SK-N-DZ (cell line): ENCODE measurements at regions not wholly inside any gene's neighbourhood (a gene's known extent, or its start where the extent isn't known, plus 50 kb on each side); places are given as distances from the start of the nearest gene placed in this dataset.
"Not testable (repeated sequence)": the region's sequence is repeated elsewhere in the genome, so short reads cannot be mapped to it uniquely, and the experiment has no call there.

Source experiments
- DNase-seq: peaks from one replicate; pipeline ENCODE4 v3.0.0-alpha.2; 2015; ENCODE audit warnings: low spot score

GRCh38 chr22:48507595-48508350, 1319.9 kb downstream of the BRD1 start:
- no peak for DNase-seq

- DNase-seq: no peak
These were observed 1320.5 kb downstream of the BRD1 start for GRCh38 chr22:48507171-48507570.

- DNase-seq: no peak
These were observed 1321.0 kb downstream of the BRD1 start for GRCh38 chr22:48506506-48507145.

DNA sequence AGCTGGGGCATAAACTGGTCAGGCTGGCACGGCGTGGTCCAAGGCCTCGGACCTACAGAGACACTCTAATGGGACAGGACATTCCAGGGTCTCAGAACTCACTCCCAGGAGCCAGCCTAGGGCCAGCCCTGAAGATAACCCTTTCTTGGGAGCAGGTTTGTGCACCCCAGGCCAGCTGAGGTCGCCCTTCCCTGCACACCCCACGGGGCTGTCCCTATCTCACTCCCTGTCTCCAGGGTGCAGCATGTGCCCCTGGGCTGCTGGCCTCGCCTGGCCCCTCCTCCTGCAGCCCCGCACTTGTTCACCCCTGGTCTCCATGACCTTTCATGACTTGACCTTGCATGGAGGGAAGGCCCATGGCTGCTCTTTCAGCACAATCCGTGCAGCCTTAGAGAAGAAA, 1321.8 kb downstream of the BRD1 start:
- no peak for DNase-seq

- DNase-seq: no peak
These were observed 1323.0 kb downstream of the BRD1 start for GRCh38 chr22:48504519-48505140.

GRCh38 chr22:48503876-48504275, 1323.8 kb downstream of the BRD1 start:
- no peak for DNase-seq

GRCh38 chr22:48503035-48503625, 1324.5 kb downstream of the BRD1 start:
- no peak for DNase-seq

- DNase-seq: no peak
These were observed 1326.4 kb downstream of the BRD1 start for GRCh38 chr22:48501231-48501750.

DNA sequence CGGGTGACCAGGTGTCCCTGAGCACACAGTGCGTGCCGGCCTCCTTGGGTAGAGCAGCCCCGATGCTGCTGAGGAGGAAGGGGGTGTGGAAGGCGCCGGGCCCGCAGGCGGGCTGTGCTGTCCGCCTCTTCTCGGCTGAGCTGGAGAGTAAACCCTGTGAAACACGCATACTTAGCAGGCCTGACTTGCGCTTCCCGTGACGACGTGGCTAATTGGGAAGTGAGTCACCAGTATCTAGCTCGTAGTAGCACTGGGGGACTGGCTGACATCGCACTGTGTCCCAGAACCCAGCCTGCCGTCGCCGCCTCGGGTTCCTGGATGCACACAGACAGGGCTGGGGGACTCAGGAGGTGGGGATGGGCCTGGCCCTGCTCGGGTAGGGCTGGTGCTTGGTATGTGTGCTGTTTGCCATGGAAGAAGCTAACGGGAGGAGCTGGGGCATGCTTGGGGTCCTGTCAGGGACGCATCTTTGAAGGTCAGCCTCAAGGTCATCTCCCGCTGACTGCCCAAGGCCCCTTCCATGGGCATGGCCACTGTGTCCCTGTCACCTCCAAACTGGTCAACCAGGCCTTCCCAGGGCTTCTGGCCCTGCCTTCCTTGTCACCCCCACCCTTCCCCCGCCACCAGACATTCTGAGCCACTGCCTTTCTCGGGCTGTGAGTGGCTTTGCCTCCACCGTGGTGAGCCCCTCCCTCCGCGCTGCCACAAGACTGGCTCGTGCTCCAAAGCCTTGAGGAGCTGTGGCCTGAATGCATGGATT, 1327.0 kb downstream of the BRD1 start:
- DNase-seq: no peak

- no peak for DNase-seq
These were observed 1327.9 kb downstream of the BRD1 start for GRCh38 chr22:48499456-48500425.

DNA sequence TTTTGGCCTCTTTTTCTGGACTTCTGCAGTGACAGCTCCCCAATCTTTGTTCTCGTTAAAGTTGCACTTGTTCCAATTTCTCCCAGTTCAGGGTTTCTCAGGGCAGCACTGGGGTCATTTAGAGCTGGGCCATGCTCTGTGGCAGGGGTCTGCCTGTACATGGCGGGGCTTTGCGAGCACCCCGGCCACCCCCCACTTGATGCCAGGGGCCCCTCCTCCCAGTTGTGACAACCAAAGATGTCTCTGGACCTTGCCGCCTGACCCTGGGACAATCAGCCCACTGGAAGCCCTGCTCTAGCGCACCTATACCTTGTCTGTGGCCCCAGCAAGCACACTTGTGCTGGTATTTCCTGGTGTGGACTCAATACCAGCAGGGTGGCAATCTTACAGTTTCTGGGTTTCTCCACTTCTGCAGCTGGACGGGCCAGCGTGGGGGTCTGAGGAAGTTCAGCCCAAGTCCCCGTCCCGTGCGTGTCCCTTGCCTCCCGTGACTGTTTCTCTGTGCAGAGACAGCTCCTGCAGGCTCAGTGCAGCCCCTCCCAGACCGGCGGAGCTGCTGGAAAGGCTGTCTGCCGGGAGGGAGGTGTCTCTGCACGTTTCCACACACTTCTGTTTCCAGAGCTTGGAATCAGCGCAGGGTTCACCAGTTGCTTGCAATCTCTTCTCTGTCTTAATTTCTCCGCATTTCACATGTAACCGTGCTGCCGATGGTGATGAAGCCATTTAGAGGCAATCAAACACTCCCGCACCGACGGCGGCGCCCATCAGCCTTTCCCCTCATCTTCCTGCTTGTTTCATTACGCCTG, 1328.9 kb downstream of the BRD1 start:
- DNase-seq: no peak

DNA sequence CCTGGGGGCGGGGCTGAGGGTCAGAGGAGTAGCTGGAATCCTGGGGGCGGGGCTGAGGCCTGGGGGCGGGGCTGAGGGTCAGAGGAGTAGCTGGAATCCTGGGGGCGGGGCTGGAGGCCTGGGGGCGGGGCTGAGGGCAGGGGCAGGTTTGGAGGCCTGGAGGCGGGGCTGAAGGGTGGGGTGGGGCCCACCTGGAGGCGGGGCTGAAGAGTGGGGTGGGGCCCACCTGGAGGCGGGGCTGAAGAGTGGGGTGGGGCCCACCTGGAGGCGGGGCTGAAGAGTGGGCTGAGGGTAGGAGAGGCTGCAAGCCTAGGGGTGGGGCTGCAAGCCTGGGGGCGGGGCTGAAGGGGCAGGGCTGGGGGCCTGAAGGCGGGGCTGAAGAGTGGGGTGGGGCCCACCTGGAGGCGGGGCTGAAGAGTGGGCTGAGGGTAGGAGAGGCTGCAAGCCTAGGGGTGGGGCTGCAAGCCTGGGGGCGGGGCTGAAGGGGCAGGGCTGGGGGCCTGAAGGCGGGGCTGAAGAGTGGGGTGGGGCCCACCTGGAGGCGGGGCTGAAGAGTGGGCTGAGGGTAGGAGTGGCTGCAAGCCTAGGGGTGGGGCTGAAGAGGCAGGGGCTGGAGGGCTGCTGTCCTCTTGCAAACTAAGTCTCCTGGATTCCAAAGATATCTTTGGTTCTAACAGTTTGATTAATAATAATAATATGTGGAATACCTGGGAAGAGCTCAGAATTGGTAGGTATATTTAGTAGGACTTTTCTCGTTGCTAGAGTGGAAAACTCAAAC, 1329.7 kb downstream of the BRD1 start:
- not testable (repeated sequence) for DNase-seq

DNA sequence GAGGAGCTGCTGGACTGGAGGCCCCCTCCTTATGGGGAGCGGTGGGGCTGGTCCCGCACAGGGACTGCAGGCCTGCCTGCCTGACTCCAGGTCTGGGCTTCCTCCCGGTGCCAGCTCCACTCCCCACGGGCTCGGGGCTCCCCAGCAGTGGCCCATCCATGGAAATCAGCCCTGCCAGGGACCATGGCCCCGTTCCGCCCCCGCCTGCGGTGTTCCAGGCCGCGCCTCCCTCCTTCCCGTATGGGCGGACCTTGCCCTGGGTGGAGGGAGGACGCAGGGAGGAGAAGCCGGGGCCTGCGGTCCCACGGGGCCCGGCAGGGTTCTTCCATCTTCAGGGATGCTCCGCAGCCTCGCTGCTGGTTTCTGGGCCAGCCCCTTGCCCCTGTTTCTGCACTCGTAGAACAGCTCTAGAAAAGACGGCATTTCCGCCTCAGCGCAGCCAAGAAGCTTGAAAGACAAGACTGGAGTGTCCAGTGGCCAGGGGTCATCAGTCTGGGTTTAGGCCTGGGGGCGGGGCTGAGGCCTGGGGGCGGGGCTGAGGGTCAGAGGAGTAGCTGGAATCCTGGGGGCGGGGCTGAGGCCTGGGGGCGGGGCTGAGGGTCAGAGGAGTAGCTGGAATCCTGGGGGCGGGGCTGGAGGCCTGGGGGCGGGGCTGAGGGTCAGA, 1330.6 kb downstream of the BRD1 start:
- no peak for DNase-seq

DNA sequence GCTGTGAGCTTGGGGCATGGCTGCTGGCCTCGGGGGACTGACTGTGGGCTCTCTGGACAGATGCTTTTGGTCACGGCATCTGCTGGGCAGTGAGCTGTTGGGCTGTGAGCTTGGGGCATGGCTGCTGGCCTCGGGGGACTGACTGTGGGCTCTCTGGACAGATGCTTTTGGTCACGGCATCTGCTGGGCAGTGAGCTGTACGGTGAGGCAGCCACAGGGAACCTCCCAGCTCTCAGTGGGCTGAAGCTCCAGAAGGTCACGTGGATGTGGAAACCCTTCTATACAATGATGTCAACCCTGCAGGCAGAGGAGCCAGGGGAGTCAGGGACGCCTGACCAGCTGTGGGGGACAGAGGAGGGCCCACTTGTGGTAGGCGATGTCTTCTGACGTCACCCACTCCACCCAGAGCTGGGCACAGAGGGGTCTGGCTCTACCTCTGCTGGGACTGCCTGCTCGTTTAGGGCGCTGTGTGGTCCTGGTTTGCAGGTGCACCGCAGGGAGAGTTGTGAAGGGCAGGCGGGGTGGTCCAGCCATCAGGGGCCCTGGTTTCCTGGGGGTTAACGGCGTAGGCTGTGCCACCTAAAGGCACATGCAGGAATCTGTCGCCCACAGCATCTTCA, 1331.3 kb downstream of the BRD1 start:
- DNase-seq: no peak

GRCh38 chr22:48495751-48496080, 1332.0 kb downstream of the BRD1 start:
- no peak for DNase-seq

GRCh38 chr22:48494968-48495750, 1332.5 kb downstream of the BRD1 start:
- DNase-seq: no peak
